Skeletal muscle cell (primary cell): ENCODE measurements at regions not wholly inside any gene's neighbourhood (a gene's known extent, or its start where the extent isn't known, plus 50 kb on each side); places are given as distances from the start of the nearest gene placed in this dataset.

Experiments
- DNase-seq: peaks from one replicate; pipeline ENCODE4 v3.0.0-alpha.2; 2010; ENCODE audit warnings: low read depth
- H3K4me3 ChIP-seq: 2 replicates; pipeline ENCODE4 v1.5.1; 2011; ENCODE audit warnings: low read depth, mild to moderate bottlenecking, control low read depth, low read length, moderate library complexity

DNA sequence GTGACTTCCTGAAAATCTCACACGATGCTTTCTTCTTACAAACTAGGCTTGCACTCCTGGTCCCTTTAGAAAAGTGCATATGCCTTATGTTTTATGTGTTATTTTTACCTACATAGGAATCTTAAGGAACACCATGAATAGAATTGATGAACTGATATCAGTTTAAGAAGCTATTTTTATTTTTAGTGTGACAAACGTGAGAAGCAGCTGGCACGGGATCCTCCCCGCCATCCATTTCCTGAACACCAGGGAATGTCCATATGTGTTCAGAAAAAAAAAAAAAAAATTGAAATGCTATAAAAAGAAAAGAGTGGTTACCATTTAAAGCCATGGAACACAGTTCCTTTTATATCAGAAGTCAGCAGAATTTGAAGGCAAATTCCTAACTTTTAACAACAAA, 1096.1 kb upstream of the PRKX start:
- no peak for DNase-seq
- H3K4me3 ChIP-seq = no peak overlapping the region

DNA sequence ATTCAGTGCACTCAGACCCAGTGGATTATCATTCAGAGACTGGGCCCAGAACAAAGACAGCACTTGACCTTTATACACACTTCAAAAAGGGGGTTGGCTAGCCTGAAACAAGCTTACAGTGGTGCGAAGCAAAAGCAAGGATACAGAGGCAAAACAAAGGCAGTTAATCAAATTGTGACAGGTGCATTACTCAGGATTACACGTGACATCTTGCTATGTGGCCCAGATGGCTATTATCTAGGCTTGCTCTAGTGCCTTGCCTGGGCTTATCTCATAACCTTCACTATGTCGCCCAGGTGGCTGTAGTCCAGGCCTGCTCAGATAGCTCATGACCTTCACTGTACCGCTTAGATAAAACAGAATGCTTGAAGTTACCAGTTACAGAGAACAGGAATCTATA, 1092.1 kb upstream of the PRKX start:
- no peak for DNase-seq

DNA sequence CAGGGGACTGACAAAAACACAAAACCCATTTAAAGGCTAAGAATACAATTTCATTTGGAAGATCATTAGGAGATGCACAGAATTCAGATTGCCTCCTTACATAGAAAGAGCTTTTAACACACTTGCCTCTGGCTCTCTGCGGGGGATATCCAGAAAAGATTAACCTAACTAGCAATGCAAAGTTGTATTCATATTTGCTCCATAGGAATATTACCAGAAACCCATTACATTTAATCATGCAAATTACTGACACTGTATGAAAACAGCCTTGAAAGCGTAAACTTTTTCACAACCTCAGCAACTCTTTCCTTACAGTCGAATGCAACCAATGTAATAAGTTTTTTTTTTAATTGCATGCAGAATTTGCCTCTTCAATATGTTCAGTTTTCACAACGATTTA, 1087.3 kb upstream of the PRKX start:
- no peak for DNase-seq
- H3K4me3 ChIP-seq = no peak overlapping the region

More for the DNA sequence above, 1092.1 kb upstream of the PRKX start:
- H3K4me3 ChIP-seq = no peak overlapping the region

DNA sequence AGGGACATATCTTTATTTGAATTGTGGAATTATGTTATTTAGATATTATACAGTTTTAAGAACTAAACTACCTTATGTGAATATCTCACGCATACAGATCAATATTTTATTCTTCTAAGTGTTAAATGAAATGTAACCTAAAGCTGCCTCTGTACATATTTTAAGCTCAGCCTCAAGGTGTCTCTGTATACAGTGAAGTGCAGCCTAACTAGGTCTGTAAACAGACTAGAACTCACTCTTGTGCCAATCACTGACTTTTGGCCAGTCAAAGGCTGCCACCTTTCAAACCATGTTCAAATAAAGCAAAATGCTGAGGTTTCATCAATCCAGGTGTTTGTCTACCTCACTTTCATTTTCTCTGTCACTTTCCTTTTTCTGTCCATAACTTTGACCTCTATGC, 1074.5 kb upstream of the PRKX start:
- DNase-seq = no peak
- no peak overlapping the region for H3K4me3 ChIP-seq

DNA sequence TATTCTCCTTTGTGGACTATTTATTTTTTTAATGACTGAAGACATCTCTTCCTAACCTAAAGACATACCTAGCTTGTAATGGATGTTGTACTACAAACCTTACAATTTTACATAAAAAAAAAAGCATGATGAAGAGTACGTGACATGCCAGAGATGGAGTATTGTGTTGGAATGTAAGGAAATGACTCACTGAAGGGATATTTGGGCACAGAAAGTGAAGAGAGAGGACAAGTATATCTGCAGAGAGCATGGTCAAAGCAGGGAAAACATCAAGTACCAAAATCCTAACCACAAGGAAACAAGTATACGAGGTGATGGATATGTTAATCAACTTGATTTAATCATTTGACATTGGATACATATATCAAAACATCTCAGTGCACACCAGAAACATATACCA, 1051.4 kb upstream of the PRKX start:
- DNase-seq = peak; percentile 1

DNA sequence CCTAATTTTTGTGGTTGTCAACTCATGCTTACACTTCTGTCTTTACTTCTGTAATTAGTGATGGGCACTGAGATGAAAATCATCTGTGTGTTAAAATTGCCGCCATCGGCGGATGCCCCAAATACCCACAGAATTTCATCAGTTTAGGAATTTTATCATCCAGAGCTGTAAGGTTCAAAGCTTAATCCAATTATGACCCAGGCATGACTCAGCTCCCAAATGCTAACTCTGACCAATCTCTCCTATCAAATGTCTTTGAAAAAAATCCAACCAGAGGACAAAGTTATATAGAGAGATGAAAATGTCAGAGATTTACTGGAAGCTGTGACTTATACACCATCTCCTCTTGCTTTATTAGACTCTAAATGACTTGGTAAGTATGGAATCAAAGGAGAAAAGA, 1048.7 kb upstream of the PRKX start:
- no peak for DNase-seq
- no peak overlapping the region for H3K4me3 ChIP-seq

More for the DNA sequence above, 1051.4 kb upstream of the PRKX start:
- no peak overlapping the region for H3K4me3 ChIP-seq

DNA sequence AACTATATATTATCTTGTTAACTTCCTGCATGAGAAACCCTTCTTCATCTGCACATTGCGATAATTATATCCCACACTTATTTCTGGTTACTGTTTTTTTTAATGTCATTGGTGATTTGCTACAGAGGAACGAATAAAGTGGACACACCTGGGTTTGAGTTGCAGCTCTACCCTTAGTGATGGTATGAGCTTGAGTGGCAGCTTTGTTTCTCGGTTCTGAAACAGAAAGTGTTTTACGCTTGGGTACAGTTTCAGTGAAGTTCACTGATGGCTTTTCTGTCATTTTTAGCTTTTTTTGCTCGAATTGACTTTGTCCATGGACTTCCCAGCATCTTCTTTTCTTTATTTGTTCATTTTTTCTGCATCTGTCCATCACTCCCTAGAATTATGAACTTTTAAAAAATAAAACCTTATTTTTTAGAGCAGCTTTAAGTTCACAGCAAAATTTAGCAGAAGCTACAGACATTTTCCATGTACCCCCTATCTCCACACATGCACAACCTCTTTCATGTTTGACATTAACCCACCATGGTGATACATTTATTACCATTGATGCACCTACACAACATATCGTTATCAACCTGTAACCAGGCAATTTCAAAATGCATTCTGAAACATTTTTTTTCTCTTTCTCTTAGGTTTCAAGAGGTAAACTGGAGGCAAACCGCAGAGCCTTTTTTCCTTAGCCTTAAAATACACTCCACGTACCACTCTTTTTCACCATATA, 1041.6 kb upstream of the PRKX start:
- no peak overlapping the region for H3K4me3 ChIP-seq
- no peak for DNase-seq

DNA sequence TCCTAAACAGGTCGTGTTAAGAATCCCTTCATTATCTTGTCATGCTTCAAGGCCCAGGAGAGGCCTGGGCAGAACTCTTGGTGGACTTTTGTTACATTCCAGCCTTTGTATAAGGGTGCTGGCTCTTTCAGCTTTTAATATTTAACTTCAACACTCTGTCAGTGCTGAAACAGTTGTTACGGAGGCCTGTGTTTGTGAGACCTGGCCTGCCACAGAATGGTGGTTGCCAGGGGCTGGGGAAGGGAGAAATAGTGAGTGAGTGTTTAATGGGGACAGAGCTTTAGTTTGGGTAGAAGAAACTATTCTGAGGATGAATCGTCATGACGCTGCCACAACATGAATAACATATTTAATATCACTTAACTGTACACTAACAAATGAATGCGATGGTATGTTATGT, 1027.6 kb upstream of the PRKX start:
- no peak for DNase-seq
- no peak overlapping the region for H3K4me3 ChIP-seq

DNA sequence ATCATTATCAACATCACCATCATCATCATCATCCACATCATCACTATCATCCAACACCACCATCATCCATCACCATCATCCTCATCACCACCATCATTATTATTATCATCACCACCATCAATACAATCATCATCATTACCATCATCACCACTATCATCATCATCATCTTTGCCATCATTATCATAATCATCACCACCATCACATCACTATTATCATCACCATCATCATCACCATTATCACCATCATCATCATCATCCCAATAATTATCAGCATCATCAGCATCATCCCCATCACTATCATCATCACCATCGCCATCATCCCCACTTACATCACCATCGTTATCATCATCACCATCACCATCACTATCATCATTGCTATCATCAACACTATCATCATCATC, 1021.9 kb upstream of the PRKX start:
- no peak for DNase-seq
- no peak overlapping the region for H3K4me3 ChIP-seq

DNA sequence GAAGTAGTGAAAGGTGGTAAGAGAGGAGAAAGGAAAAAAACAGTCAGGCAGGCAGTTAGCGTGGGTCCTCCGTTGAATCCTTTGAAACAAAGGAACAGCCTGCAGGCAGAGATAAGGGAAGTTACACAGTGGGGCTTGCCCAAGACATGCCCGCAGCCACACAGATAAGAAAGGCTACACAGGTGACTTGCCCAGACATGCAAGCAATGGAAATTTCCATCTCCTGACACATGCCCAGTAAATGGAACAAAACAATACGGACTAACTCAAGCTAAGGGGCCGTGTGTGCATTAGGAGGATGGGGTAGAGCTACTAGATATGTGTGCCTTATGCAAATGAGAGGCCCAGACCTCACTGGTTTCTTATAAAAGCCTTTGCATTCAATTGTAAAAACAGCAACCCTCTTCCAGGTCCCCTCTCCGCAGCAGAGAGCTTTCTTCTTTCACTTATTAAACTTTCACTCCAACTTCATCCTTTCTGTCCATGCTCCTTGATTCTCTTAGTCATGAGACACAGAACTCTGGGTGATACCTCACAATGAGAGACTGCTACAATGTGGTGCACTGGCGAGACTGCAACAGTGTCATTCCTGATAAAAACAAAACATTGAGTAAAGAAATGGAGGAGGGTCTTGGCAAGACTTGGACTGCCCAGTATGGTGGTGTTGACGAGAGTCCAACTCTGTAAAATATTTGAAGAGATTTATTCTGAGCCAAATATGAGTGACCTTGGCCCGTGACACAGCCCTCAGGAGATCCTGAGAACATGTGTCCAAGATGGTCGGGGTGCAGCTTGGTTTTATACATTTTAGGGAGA, 997.4 kb upstream of the PRKX start:
- no peak overlapping the region for H3K4me3 ChIP-seq
- no peak for DNase-seq

DNA sequence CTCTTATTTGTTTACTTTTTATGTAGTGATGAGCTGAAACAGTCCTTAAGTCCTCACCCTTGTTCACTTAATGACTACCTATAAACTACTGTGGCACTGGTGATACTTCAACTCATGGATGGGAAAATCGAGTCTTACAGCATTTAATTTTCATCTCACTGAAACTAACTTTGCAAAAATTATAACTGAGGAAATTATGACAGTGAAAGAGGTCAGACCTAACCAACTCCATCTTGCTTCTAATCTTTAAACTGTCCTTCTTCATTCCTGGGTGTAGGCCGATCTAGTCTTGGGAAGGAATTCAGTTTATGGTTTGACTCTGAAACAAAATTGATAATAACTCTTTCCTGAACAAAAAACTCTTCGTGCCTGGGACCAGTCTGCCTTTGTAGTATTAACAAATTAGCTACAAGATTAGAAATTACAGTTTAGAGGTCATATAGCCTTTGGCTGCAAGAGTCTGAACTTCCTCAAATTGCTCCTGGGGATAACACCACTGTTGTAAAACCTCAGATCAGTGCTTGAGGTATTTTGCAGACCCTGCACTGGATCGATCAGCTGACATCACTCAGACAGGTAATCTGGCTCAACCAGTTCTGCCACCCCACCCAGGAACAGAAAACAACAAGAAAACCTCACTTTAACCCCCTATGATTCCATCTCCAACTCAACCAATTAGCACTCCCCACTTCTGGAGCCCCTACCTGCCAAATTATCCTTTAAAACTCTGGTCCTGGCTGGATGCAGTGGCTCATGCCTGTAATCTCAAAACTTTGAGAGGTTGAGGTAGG, 995.7 kb upstream of the PRKX start:
- no peak for DNase-seq
- no peak overlapping the region for H3K4me3 ChIP-seq

DNA sequence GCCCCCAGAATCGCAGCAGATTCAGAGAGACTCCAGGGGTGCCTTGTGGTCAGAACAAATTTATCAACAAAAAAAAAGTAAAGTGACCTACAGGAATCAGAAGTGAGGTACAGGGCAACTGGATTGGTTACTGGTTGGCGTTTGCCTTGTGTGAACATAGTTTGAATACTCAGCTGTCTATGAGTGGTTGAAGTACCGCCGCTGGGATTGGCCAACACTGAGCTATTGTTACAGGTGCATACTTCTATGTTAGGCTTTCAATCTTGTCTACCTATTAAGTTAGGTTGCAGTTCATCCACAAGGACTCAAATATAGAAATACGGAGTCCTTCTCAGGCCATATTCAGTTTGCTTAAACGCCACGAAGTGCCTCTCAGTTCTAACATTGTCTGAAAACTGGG, 993.5 kb upstream of the PRKX start:
- no peak overlapping the region for H3K4me3 ChIP-seq
- DNase-seq = no peak

DNA sequence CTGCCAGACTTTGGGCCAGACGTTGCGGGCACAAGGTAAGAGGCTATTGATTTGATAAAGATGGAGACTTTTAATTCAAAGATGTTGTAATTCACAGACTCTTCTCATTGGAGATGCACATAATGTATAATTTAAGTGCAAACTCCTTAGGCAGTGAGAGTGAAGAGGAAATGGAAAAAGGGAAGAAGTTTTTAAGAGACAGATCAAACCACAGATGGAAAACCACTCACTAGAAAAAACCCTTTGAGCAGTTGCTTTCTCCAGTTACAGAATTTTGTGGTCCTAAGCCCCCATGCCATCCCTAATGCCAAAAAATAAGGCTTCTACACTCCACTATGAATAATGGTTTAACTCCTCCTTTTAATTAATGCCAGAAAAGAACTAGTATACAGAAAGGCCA, 977.1 kb upstream of the PRKX start:
- no peak for DNase-seq
- no peak overlapping the region for H3K4me3 ChIP-seq

DNA sequence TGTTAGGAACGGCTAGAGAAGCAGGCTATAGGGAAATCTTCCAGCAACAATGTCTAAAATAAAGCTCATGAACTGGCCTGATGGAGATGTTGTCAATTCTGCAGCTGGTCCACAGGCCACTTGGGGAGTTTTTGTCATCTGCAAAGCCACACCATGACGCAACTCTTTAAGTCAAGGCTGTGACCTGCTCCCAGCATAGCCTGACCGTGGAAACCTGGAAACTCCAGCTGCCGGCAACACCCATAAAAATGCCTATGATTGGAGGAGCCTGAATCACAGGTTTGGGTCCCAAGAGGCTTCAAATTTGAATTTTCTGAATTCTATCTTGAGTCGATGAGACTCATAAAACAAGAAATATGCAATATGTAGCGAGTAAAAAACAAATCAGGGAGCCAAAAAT, 969.2 kb upstream of the PRKX start:
- no peak overlapping the region for H3K4me3 ChIP-seq

DNA sequence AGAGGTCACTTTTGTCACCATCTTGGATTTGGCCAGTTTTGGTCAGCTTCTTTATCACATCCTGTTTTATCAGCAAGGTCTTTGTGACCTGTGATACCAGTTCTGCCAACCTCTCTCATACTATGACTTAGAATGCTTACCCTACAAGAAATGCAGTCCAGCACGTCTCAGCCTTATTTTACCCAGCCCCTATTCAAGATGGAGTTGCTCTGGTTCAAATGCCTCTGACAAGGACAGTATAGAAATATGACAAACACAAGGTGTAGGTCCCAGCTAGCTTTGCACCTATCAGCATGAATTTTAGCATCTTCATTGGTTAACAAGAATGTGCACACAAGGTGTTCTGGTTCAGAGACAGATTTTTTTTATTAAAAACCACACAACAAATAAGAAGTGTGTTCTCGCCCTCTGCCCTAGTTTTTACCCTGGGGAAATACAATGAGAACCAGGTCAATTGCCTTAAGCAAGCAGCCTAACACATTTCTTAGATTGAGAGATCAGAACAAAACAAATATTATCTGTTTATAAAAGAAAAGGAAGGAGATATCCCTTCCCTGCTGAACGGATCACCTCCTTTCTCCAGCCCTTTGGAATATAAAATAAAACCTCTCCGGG, 962.3 kb upstream of the PRKX start:
- DNase-seq = no peak
- no peak overlapping the region for H3K4me3 ChIP-seq

More for the DNA sequence above, 969.2 kb upstream of the PRKX start:
- no peak for DNase-seq

DNA sequence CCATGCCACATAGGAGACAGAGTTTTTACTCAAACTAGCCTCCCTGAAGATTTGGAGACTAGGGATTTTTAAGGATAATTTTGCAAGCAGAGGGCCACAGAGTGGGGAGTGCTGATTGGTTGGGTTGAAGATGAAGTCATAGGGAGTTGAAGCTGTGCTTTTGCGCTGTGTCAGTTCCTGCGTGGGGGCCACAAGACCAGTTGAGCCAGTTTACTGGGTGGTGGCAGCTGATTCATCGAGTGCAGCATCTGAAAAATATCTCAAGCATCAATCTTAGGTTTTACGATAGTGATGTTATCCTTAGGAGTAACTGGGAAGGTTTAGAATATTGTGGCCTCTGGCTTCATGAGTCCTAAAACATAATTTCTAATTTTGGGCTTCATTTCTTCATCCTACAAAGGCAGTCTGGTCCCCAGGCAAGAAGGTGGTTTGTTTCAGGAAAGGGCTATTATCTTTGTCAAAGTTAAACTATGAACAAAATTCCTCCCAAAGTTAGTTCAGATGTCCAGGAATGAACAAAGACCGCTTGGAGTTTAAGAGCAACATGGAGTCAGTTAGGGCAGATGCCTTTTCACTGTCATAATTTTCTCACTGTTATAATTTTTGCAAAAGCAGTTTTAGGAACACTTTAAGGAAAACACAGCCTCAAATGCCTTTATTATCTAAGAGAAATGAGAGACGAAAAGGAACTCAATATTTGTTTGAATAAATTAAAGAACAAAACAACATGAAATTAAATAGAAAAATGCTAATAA, 960.8 kb upstream of the PRKX start:
- DNase-seq = no peak
- no peak overlapping the region for H3K4me3 ChIP-seq

DNA sequence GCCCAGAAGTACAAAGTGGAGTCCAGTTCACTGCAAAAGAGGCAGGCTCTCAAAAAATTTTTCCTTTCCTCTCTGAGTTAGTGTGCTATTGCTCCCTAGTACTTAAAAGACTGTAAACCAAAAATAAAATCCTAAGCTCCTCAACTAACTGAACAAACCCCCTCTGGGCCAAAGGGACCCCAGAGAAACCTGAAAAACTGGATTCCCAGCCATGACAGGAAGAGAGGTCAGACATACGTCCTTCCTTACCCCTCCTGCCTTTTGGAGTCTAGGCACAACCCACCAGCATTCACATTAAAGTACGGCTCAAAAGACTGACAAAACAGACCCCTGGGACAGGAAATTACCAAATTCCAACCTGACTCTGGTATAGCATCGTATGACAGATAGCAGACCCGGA, 957.9 kb upstream of the PRKX start:
- H3K4me3 ChIP-seq = no peak overlapping the region
- no peak for DNase-seq

DNA sequence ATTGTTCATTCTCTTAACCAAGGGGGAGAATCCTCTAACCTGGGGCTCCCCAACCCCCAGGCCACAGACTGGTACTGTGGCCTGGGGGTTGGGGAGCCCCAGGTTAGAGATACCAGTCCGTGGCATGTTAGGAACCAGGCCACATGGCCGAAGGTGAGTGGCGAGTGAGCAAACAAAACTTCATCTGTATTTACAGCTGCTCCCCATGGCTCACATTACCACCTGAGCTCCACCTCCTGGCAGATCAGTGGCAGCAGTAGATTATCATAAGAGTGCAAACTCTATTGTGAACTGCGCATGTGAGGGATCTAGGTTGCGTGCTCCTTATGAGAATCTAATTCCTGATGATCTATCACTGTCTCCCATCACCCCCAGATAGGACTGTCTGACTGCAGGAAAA, 957.2 kb upstream of the PRKX start:
- no peak for DNase-seq
- H3K4me3 ChIP-seq = no peak overlapping the region

DNA sequence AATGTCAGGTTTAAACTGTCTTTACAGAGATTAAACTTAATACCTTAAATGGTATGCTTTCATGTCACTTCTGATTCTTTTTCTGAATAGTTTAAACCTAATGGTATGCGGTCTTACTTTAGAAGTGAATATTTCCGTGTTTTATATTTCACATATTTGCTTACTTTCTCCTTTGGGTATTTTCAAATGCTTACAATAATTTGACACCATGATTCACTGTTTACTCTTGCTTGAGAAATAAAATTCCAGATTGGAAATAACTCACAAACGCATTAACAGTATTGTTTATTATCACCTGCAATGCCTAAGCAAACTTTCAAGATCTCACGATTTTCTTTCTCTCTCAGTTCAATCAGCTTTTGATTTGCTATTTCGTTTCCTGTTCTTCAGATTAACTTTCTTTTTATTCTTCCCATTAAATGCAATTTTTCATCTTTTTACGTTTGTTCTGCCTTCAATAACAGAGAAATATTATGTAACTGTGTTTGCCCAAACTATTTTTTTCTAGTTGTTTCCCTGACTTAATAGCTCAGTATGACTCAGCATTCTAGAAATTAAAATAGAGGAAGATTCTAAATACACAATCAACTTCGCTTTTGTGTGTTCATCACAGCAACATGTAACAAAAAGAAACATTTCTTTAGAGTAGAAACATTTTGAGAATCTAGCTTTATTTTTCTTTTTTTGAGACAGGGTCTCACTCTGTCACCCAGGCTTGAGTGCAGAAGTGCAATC, 955.5 kb upstream of the PRKX start:
- no peak overlapping the region for H3K4me3 ChIP-seq
- DNase-seq = no peak
